Neuronal stem cell (in vitro differentiated cells): ENCODE measurements at regions not wholly inside any gene's neighbourhood (a gene's known extent, or its start where the extent isn't known, plus 50 kb on each side); places are given as distances from the start of the nearest gene placed in this dataset.
"Not testable (repeated sequence)": the region's sequence is repeated elsewhere in the genome, so short reads cannot be mapped to it uniquely, and the experiment has no call there.

Source experiments
- DNase-seq: peaks from one replicate; pipeline ENCODE4 v3.0.0-alpha.2; 2013; ENCODE audit warnings: low spot score
- H2AFZ ChIP-seq: one replicate; pipeline ENCODE4 v1.6.1; 2013; ENCODE audit warnings: mild to moderate bottlenecking, low read length, inconsistent platforms
- H2AK5ac ChIP-seq: 2 replicates; pipeline ENCODE4 v1.6.1; 2013; ENCODE audit warnings: low read depth, mild to moderate bottlenecking, inconsistent platforms, low read length, moderate library complexity, mixed read lengths
- H2BK120ac ChIP-seq: 2 replicates; pipeline ENCODE4 v1.6.1; 2013; ENCODE audit warnings: low read depth, mild to moderate bottlenecking, inconsistent platforms, low read length, moderate library complexity, mixed read lengths
- H2BK12ac ChIP-seq: one replicate; pipeline ENCODE4 v1.6.1; 2013; ENCODE audit warnings: low read length, inconsistent platforms
- H2BK15ac ChIP-seq: 2 replicates; pipeline ENCODE4 v1.6.1; 2013; ENCODE audit warnings: mild to moderate bottlenecking, low read length, inconsistent platforms, mixed read lengths
- H2BK5ac ChIP-seq: one replicate; pipeline ENCODE4 v1.6.1; 2013; ENCODE audit warnings: inconsistent platforms, mild to moderate bottlenecking, low read length, moderate library complexity
- H3K14ac ChIP-seq: one replicate; pipeline ENCODE4 v1.6.1; 2013; ENCODE audit warnings: low read length, inconsistent platforms
- H3K18ac ChIP-seq: 2 replicates; pipeline ENCODE4 v1.6.1; 2013; ENCODE audit warnings: low read length, inconsistent platforms
- H3K23ac ChIP-seq: 2 replicates; pipeline ENCODE4 v1.6.1; 2013; ENCODE audit warnings: low read depth, mild to moderate bottlenecking, mixed read lengths, low read length, inconsistent platforms; ENCODE audit not compliant: poor library complexity
- H3K27ac ChIP-seq: replicated peaks from 3 replicates; pipeline ENCODE4 v1.5.1; 2013; ENCODE audit warnings: low read length, inconsistent platforms
- H3K27me3 ChIP-seq, 3 experiments: 2 replicates each; pipeline ENCODE4 v1.6.1; 2013; ENCODE audit warnings: low read length in 3 of 3, mild to moderate bottlenecking in 2 of 3, inconsistent platforms in 1 of 3, low read depth in 1 of 3, mixed read lengths in 1 of 3, moderate library complexity in 1 of 3; ENCODE audit not compliant: control insufficient read depth in 3 of 3, insufficient read depth in 3 of 3
- H3K36me3 ChIP-seq, 2 donors: replicated peaks in 1 of 2; 2 replicates each; pipeline ENCODE4 v1.6.1; 2013; ENCODE audit warnings: low read length in 2 of 2; ENCODE audit not compliant: control insufficient read depth in 2 of 2, insufficient read depth in 2 of 2
- H3K4ac ChIP-seq: 2 replicates; pipeline ENCODE4 v1.6.1; 2013; ENCODE audit warnings: inconsistent platforms, mild to moderate bottlenecking, low read length, moderate library complexity
- H3K4me1 ChIP-seq, 2 donors: 1 replicate in 1 of 2; 2 replicates in 1 of 2; pipeline ENCODE4 v1.6.1; 2013; ENCODE audit warnings: low read length in 2 of 2, low read depth in 1 of 2; ENCODE audit not compliant: control insufficient read depth in 2 of 2, insufficient read depth in 1 of 2
- H3K4me2 ChIP-seq: one replicate; pipeline ENCODE4 v1.6.1; 2013; ENCODE audit warnings: mild to moderate bottlenecking, low read length, inconsistent platforms; ENCODE audit not compliant: insufficient read depth, poor library complexity, severe bottlenecking
- H3K4me3 ChIP-seq, 2 donors: 2 replicates each; pipeline ENCODE4 v1.5.1; 2013; ENCODE audit warnings: low read length in 2 of 2, mild to moderate bottlenecking in 2 of 2, inconsistent platforms in 1 of 2, moderate library complexity in 1 of 2
- H3K79me1 ChIP-seq: one replicate; pipeline ENCODE4 v1.6.1; 2013; ENCODE audit warnings: low read depth, mild to moderate bottlenecking, inconsistent platforms, low read length, moderate library complexity
- H3K9ac ChIP-seq: one replicate; pipeline ENCODE4 v1.6.1; 2013; ENCODE audit warnings: mild to moderate bottlenecking, low read depth, low read length, inconsistent platforms; ENCODE audit not compliant: poor library complexity
- H3K9me3 ChIP-seq, 2 donors: replicated peaks in 1 of 2; 2 replicates each; pipeline versions ENCODE3 to v1.6.1; 2013; ENCODE audit warnings: low read length in 2 of 2, mild to moderate bottlenecking in 2 of 2, inconsistent platforms in 1 of 2, low read depth in 1 of 2, mixed read lengths in 1 of 2, moderate library complexity in 1 of 2; ENCODE audit not compliant: control insufficient read depth in 2 of 2, insufficient read depth in 1 of 2
- H4K8ac ChIP-seq: one replicate; pipeline ENCODE4 v1.6.1; 2013; ENCODE audit warnings: low read depth, mild to moderate bottlenecking, inconsistent platforms, low read length, moderate library complexity
- H4K91ac ChIP-seq: one replicate; pipeline ENCODE4 v1.6.1; 2013; ENCODE audit warnings: low read length, low read depth, mild to moderate bottlenecking, inconsistent platforms; ENCODE audit not compliant: poor library complexity
- WGBS, 2 donors: extraction: QIAGEN DNeasy Blood & Tissue Kit; methylation state at CpG; one replicate each; pipeline ENCODE4 v1.1.7; 2013; ENCODE audit warnings: missing lambda C conversion rate in 2 of 2, mixed read lengths in 1 of 2; ENCODE audit not compliant: insufficient read length in 2 of 2, insufficient replicate concordance in 1 of 2; ENCODE audit errors: extremely low coverage in 2 of 2; 5-methylcytosine and 5-hydroxymethylcytosine counted together

DNA sequence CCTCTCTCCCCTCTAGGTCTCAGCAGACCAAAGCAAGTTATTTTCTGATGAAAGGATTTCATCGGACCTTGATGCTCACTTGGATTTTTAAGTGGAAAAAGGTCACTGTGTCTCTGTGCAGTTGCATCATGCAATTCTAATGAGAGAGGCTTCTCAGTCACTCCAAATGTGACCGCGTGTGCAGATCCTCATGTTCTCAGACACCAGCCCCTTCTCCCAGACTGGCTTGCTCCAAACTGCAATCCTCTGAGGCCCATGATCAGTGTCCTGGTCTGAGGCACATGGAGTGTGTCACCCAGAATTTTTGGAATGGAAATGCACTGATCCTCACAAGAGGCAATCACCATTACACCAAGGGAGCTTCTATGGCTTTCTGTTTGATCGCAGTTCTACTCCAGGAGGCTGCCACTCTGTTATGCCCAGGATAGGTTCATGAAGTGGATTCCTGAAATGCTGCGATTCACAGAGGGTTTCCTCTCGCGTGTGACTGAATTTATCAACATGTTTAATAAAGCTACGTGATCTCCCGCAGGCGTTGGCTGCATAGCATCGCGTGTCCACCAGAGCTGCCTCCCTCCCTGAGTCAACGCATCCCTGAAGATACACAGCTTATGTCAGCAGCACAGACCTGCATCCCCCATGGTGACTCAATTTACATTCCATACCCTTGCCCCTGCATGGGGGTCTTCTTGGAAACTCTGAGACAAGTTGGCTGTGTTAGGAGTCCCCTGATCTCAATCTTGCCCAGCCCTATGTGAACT lies 544.6 kb upstream of the B3GAT1 start:
- Histone ChIP-seq H4K8ac (no peak overlapping the region), H2BK12ac (no peak overlapping the region), H4K91ac (no peak overlapping the region), H2AFZ (no peak overlapping the region), H3K23ac (no peak overlapping the region), H3K18ac (no peak overlapping the region), H2BK120ac (no peak overlapping the region), H3K27me3 (no peaks in the 10 kb centered on the region), H3K4ac (no peak overlapping the region), H3K4me2 (no peak overlapping the region), H2BK5ac (no peak overlapping the region), H3K36me3 (no peaks in the 10 kb centered on the region), H3K9me3 (no peaks in the 10 kb centered on the region), H3K79me1 (no peaks in the 10 kb centered on the region), H3K4me1 (no peaks in the 10 kb centered on the region), H3K27ac (no peak overlapping the region), H3K14ac (no peak overlapping the region), H2AK5ac (no peak overlapping the region), H3K4me3 (no peak overlapping the region), H3K9ac (no peak overlapping the region), H2BK15ac (no peak overlapping the region)
- no CpG with 5 or more reads among the region's 13 CpGs for whole genome bisulfite sequencing, 2 donors
- DNase-seq: no peak

DNA sequence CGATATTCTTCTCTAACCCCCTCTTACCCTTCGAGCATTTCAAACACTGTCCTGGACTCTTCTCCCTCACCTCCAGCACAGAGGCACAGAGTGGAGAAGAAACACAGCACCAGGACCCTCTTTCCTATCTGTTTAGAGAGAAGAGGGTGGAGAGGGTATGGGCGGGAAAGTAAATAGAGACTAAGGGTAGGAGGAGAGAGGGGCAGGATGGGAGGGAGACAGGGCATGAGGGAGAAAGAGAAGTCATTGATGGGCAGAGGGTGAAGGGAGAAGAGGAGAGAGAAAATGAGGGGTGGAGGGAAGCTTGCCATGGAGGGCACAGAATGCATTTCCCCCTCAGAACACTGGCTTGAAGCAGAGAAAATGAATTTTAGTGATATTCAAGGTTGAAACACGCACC lies 543.9 kb upstream of the B3GAT1 start:
- H2BK5ac ChIP-seq, H2BK15ac ChIP-seq, H3K9me3 ChIP-seq, H2BK12ac ChIP-seq, H3K79me1 ChIP-seq, H3K18ac ChIP-seq, H3K4me2 ChIP-seq, H3K23ac ChIP-seq, H4K8ac ChIP-seq, H3K27ac ChIP-seq, H4K91ac ChIP-seq, H2AK5ac ChIP-seq, H3K14ac ChIP-seq, H3K27me3 ChIP-seq, H3K9ac ChIP-seq, H3K4me3 ChIP-seq, DNase-seq, H2BK120ac ChIP-seq, H3K4me1 ChIP-seq, H2AFZ ChIP-seq, H3K36me3 ChIP-seq, H3K4ac ChIP-seq: not testable (repeated sequence)
- WGBS, 2 donors: no CpG with 5 or more reads among the region's 4 CpGs

GRCh38 chr11:134955281-134955680 lies 543.2 kb upstream of the B3GAT1 start:
- Histone ChIP-seq H2BK15ac (no peak overlapping the region), H2AFZ (no peak overlapping the region), H2BK12ac (no peak overlapping the region), H3K14ac (no peak overlapping the region), H2AK5ac (no peak overlapping the region), H3K23ac (no peak overlapping the region), H3K18ac (no peak overlapping the region), H3K4me2 (no peak overlapping the region), H3K4me1 (peaks cover 0 to 3% of the 10 kb centered on the region in 2 donors), H3K4me3 (no peak overlapping the region), H3K27ac (no peak overlapping the region), H3K9me3 (no peaks in the 10 kb centered on the region), H4K91ac (no peak overlapping the region), H4K8ac (no peak overlapping the region), H2BK5ac (no peak overlapping the region), H3K9ac (no peak overlapping the region), H3K27me3 (no peaks in the 10 kb centered on the region), H2BK120ac (no peak overlapping the region), H3K79me1 (no peaks in the 10 kb centered on the region), H3K4ac (no peak overlapping the region), H3K36me3 (no peaks in the 10 kb centered on the region)
- WGBS, 2 donors: no CpG with 5 or more reads among the region's 9 CpGs
- no peak for DNase-seq

GRCh38 chr11:134954456-134954855 lies 542.4 kb upstream of the B3GAT1 start:
- not testable (repeated sequence) for H3K4me2 ChIP-seq, H2BK12ac ChIP-seq, H3K9ac ChIP-seq, DNase-seq, H2BK120ac ChIP-seq, H3K18ac ChIP-seq, H4K8ac ChIP-seq, H3K23ac ChIP-seq, H2AFZ ChIP-seq, H2BK15ac ChIP-seq, H3K27me3 ChIP-seq, H3K79me1 ChIP-seq, H4K91ac ChIP-seq, H3K36me3 ChIP-seq, H3K4me3 ChIP-seq, H3K27ac ChIP-seq, H3K14ac ChIP-seq, H3K9me3 ChIP-seq, H2BK5ac ChIP-seq, H3K4ac ChIP-seq, H2AK5ac ChIP-seq, H3K4me1 ChIP-seq
- WGBS, 2 donors: no CpG with 5 or more reads among the region's 4 CpGs
